ENCODE measurements at regions not wholly inside any gene's neighbourhood (a gene's known extent, or its start where the extent isn't known, plus 50 kb on each side); places are given as distances from the start of the nearest gene placed in this dataset.

DNA sequence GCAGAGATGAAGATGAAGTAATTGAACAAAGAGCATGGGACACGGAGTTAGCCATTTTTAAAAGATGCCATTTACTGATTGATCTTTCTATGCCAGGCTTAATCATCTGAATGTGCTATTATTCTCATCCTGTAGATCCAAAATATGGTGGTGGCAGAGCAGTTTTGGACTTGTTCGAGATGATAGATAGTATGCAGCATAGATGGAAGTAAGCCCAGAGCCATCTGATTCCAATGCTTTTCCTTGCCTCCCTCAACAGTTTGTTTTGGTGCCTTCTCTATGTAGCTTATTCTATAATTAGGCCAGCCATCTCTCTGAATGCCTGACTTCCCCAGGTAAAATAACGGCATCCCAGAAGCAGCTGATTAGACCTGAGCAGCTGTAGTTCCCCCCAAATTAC, 152.6 kb upstream of the CLNK start (continued):
- TF ChIP-seq TAF7 (optimal IDR thresholded peaks at IDR 0.05; ENCODE audit: borderline replicate concordance, low read depth, low read length) = no peak
- TF ChIP-seq SP4 (IDR thresholded peaks at IDR 0.05; ENCODE audit: low read length) = no peak

Measured in H1 (cell line).